Tibial nerve (tissue), 3 donors: ENCODE measurements at regions not wholly inside any gene's neighbourhood (a gene's known extent, or its start where the extent isn't known, plus 50 kb on each side); places are given as distances from the start of the nearest gene placed in this dataset.

ENCODE experiments used
- POLR2A ChIP-seq, 2 donors: fragments of 450-650 bp; IDR thresholded peaks; one replicate each; pipeline ENCODE4 v1.6.1; 2017; ENCODE audit warnings: antibody characterized with exemption in 2 of 2, mild to moderate bottlenecking in 2 of 2, moderate library complexity in 2 of 2
- TF ChIP-seq, protein P1 (sequence below), 5 experiments: fragments of 200-600 bp in 3 of 5; fragments of 450-650 bp in 2 of 5; sonication (generic) in 3 of 5; IDR thresholded peaks; one replicate each; pipeline ENCODE4 v1.5.1; 2016 to 2019; ENCODE audit warnings: antibody characterized with exemption in 5 of 5, mild to moderate bottlenecking in 3 of 5, moderate library complexity in 2 of 5

DNA sequence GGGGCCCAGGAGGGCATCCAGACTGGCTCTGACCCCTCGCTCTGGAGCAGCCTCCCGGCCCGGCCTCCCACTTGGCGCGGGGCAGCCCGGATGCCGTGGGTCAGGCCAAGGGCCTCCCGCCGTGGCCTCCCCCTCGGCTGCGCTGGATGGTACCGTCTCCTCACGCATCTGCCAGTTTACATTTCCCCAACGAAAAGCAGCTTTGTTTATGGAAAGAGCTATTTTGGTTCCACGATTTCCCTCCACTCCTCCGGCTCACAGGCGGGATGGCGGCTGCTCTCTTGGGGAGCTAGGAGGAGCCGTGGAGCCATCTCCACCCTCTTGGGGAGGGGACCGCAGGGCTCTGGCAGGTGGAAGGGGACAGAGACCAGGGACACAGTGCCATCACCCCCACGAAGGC lies 93.2 kb upstream of the MYL10 start:
- TF ChIP-seq, protein P1, sequence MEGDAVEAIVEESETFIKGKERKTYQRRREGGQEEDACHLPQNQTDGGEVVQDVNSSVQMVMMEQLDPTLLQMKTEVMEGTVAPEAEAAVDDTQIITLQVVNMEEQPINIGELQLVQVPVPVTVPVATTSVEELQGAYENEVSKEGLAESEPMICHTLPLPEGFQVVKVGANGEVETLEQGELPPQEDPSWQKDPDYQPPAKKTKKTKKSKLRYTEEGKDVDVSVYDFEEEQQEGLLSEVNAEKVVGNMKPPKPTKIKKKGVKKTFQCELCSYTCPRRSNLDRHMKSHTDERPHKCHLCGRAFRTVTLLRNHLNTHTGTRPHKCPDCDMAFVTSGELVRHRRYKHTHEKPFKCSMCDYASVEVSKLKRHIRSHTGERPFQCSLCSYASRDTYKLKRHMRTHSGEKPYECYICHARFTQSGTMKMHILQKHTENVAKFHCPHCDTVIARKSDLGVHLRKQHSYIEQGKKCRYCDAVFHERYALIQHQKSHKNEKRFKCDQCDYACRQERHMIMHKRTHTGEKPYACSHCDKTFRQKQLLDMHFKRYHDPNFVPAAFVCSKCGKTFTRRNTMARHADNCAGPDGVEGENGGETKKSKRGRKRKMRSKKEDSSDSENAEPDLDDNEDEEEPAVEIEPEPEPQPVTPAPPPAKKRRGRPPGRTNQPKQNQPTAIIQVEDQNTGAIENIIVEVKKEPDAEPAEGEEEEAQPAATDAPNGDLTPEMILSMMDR (IDR thresholded peaks at IDR 0.05): no peak
- TF ChIP-seq POLR2A (IDR thresholded peaks at IDR 0.05): no peak
